ENCODE measurements at regions not wholly inside any gene's neighbourhood (a gene's known extent, or its start where the extent isn't known, plus 50 kb on each side); places are given as distances from the start of the nearest gene placed in this dataset.
"Not testable (repeated sequence)": the region's sequence is repeated elsewhere in the genome, so short reads cannot be mapped to it uniquely, and the experiment has no call there.

GRCh38 chrX:142938793-142939192, 86.9 kb upstream of the SPANXN4 start:
- CTCF ChIA-PET, result no interaction called here
- H3K27ac Mint-ChIP-seq, result no peak overlapping the region
- H3K4me3 Mint-ChIP-seq, result no peak overlapping the region
- H3K9me3 Mint-ChIP-seq (ENCODE audit: low read depth), result no peaks in the 10 kb centered on the region
- POLR2A ChIA-PET, result no interaction called here
- no peak for DNase-seq
- intact Hi-C loops (cut with DNase I, micrococcal nuclease), result no loop called here
- no peaks in the 10 kb centered on the region for H3K36me3 Mint-ChIP-seq (ENCODE audit: low read depth)
- H3K27me3 Mint-ChIP-seq, result no peaks in the 10 kb centered on the region
- H3K4me1 Mint-ChIP-seq, result no peaks in the 10 kb centered on the region
- ATAC-seq, result no peak

- H3K9me3 Mint-ChIP-seq (ENCODE audit: low read depth); H3K4me3 Mint-ChIP-seq; H3K27me3 Mint-ChIP-seq; ATAC-seq; H3K27ac Mint-ChIP-seq; DNase-seq; intact Hi-C loops (cut with DNase I, micrococcal nuclease); POLR2A ChIA-PET; H3K36me3 Mint-ChIP-seq (ENCODE audit: low read depth); CTCF ChIA-PET; H3K4me1 Mint-ChIP-seq: not testable (repeated sequence)
Measured at GRCh38 chrX:142972147-142972809, 53.5 kb upstream of the SPANXN4 start.

Measured in activated CD4-positive, alpha-beta T cell treated with anti-CD3 and anti-CD28 coated beads for 36 hours (primary cell).